ENCODE measurements at regions not wholly inside any gene's neighbourhood (a gene's known extent, or its start where the extent isn't known, plus 50 kb on each side); places are given as distances from the start of the nearest gene placed in this dataset.

GRCh38 chrX:22746081-22746480 is 253.7 kb upstream of the DDX53 start:
- TF ChIP-seq, protein P1, sequence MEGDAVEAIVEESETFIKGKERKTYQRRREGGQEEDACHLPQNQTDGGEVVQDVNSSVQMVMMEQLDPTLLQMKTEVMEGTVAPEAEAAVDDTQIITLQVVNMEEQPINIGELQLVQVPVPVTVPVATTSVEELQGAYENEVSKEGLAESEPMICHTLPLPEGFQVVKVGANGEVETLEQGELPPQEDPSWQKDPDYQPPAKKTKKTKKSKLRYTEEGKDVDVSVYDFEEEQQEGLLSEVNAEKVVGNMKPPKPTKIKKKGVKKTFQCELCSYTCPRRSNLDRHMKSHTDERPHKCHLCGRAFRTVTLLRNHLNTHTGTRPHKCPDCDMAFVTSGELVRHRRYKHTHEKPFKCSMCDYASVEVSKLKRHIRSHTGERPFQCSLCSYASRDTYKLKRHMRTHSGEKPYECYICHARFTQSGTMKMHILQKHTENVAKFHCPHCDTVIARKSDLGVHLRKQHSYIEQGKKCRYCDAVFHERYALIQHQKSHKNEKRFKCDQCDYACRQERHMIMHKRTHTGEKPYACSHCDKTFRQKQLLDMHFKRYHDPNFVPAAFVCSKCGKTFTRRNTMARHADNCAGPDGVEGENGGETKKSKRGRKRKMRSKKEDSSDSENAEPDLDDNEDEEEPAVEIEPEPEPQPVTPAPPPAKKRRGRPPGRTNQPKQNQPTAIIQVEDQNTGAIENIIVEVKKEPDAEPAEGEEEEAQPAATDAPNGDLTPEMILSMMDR (IDR thresholded peaks at IDR 0.05; ENCODE audit: extremely low read depth, missing control alignments): no peak
- DNase-seq (ENCODE audit: low spot score): no peak

DNA sequence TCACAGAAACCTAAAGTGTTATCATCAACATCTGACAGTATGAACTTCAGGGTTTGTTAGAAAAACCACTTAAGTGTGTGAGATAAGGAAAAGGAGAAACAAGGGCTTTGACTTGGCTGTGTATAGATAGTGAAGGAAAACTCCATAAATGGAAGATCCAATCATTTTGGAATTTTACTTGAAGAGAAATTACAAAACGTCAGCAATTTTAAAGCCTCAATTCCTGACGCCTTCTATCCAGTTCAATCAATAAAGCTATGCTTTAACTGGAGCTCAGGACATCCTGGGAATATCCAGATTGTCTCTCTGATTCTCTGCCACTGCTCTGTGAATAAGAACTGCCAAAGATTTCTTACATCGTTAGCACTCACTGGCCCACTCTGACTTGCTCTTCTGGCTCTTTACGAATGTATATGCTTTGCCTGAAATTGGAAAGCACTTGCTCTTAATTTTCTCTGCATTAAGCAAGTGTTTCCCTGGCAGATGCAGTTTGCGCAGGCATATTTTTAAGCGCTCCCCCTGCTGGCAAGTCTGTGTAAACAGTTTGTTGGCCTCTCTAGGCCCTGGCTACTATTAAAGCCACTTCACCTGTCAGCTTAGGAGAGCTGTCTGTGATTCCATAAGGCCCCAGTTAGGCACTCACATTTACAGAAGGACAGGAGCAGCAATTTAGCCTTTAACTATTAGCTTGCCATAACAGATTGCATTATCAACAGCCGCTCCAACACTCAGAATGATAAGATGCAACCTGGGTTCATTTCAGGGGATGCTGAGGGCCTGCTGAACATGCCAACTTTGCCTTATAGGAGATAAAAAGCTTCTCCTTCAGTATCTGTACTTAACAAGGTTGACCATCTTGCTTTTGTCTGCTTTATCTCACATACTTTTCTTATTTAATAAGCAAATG is 251.4 kb upstream of the DDX53 start:
- DNase-seq (ENCODE audit: low spot score): peak; percentile 15

GRCh38 chrX:22758807-22759481 is 240.8 kb upstream of the DDX53 start:
- TF ChIP-seq, protein P1 (IDR thresholded peaks at IDR 0.05; ENCODE audit: extremely low read depth, missing control alignments): no peak
- DNase-seq (ENCODE audit: low spot score): peak; percentile 1

More for the DNA sequence above, 251.4 kb upstream of the DDX53 start:
- TF ChIP-seq, protein P1 (IDR thresholded peaks at IDR 0.05; ENCODE audit: extremely low read depth, missing control alignments): peak; percentile 29

DNA sequence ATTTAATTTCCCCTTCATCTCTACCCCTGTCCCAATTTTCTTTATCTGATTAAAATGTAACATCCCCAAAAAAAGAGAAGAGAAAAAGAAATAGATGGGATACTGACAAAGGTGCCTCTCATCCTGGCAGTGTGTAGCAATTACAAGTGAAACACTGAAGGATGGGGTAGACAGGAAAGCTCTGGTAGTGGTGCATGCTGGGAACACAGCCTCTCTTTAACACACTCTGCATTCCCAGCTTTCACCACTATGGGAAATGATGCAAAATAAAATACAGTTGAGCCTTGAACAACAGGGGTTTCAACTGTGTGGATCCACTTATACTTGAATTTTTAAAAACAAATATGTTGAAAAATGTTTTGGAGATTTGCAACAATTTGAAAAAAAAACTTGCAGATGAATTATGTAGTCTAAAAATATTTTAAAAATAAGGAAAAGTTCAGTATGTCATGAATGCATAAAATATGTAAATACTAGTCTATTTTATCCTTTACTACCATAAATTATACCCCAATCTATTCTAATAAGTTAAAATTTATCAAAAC is 239.2 kb upstream of the DDX53 start:
- TF ChIP-seq, protein P1 (IDR thresholded peaks at IDR 0.05; ENCODE audit: extremely low read depth, missing control alignments): no peak
- DNase-seq (ENCODE audit: low spot score): no peak

- DNase-seq (ENCODE audit: low spot score): no peak
Measured at GRCh38 chrX:22788221-22788620, 211.5 kb upstream of the DDX53 start.

GRCh38 chrX:22795671-22796070 is 204.1 kb upstream of the DDX53 start:
- TF ChIP-seq, protein P1 (IDR thresholded peaks at IDR 0.05; ENCODE audit: extremely low read depth, missing control alignments): no peak
- DNase-seq (ENCODE audit: low spot score): no peak

More at GRCh38 chrX:22788221-22788620, 211.5 kb upstream of the DDX53 start:
- TF ChIP-seq, protein P1 (IDR thresholded peaks at IDR 0.05; ENCODE audit: extremely low read depth, missing control alignments): no peak

DNA sequence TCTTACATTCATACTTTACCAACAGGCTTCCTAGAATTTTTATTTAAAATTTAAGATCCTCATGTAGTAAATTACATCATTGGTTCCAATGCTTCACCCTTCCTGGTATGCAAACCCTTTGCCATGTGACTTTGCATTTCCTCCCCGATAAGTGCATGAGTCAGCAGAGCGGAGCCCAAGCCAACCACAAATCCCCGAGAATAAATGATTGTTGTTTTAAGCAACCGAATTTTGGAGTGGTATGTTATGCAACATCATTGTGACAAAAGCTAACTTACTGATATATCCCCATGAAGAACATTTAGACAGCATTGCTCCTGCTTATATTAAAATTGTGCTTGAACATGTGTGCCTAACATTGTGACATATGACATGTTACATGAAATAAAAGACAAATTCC is 199.4 kb upstream of the DDX53 start:
- no peak for DNase-seq (ENCODE audit: low spot score)
- TF ChIP-seq, protein P1 (IDR thresholded peaks at IDR 0.05; ENCODE audit: extremely low read depth, missing control alignments): no peak
